IMR-90 (cell line): ENCODE measurements at regions not wholly inside any gene's neighbourhood (a gene's known extent, or its start where the extent isn't known, plus 50 kb on each side); places are given as distances from the start of the nearest gene placed in this dataset.

ENCODE experiments used
- ATAC-seq: fragments of 200-7000 bp; cut with Tn5 transposase; 2 replicates; pipeline ENCODE4 v1.9.1; 2020; ENCODE audit warnings: low read depth, mild to moderate bottlenecking, moderate library complexity
- BruUV-seq: library from RNA; stranded (reverse); fragments of 400-500 nt; replicated peaks from 2 replicates; lab custom pipeline; 2021; lab: Mats Ljungman, UMichigan
- CTCF ChIA-PET: fragments of 300-600 bp; formaldehyde crosslinking; extraction: SDS; loops from one replicate; lab custom pipeline; 2021; ENCODE audit warnings: antibody characterized with exemption; lab: Yijun Ruan, JAX
- POLR2A ChIA-PET: fragments of 300-600 bp; sonication (Branson Sonifier 250); formaldehyde crosslinking; loops from one replicate; lab custom pipeline; 2022; ENCODE audit warnings: antibody characterized with exemption; ENCODE audit not compliant: unreplicated experiment; lab: Charles Lee
- DNase-seq: peaks from one replicate; pipeline ENCODE4 v3.0.0; 2013
- H2AFZ ChIP-seq: replicated peaks from 2 replicates; pipeline ENCODE3; 2013; ENCODE audit warnings: low read length, mild to moderate bottlenecking; ENCODE audit not compliant: poor library complexity
- H2AK5ac ChIP-seq: 2 replicates; pipeline ENCODE4 v1.6.1; 2013; ENCODE audit warnings: low read depth, low read length, inconsistent platforms
- H2AK9ac ChIP-seq: replicated peaks from 2 replicates; pipeline ENCODE3; 2013; ENCODE audit warnings: mild to moderate bottlenecking, low read depth, low read length, moderate library complexity; ENCODE audit not compliant: poor library complexity
- H2BK120ac ChIP-seq: 2 replicates; pipeline ENCODE4 v1.6.1; 2013; ENCODE audit warnings: low read depth, low read length, inconsistent platforms
- H2BK15ac ChIP-seq: 3 replicates; pipeline ENCODE4 v1.6.1; 2013; ENCODE audit warnings: low read depth, low read length, inconsistent platforms
- H2BK20ac ChIP-seq: 2 replicates; pipeline ENCODE4 v1.6.1; 2013; ENCODE audit warnings: low read depth, mild to moderate bottlenecking, inconsistent platforms, low read length, moderate library complexity
- H2BK5ac ChIP-seq: 2 replicates; pipeline ENCODE4 v1.6.1; 2013; ENCODE audit warnings: mild to moderate bottlenecking, low read depth, low read length, inconsistent platforms; ENCODE audit not compliant: poor library complexity, severe bottlenecking
- H3K14ac ChIP-seq: replicated peaks from 2 replicates; pipeline ENCODE4 v1.6.1; 2013; ENCODE audit warnings: low read depth, low read length, inconsistent platforms
- H3K18ac ChIP-seq: 2 replicates; pipeline ENCODE4 v1.6.1; 2013; ENCODE audit warnings: low read depth, low read length, control low read depth
- H3K23ac ChIP-seq: 2 replicates; pipeline ENCODE4 v1.6.1; 2013; ENCODE audit warnings: low read depth, low read length, inconsistent platforms
- H3K27ac ChIP-seq: 2 replicates; pipeline ENCODE4 v1.5.1; 2013; ENCODE audit warnings: mild to moderate bottlenecking, control low read depth, low read length; ENCODE audit not compliant: insufficient read depth
- H3K27me3 ChIP-seq: 2 replicates; pipeline ENCODE4 v1.6.1; 2013; ENCODE audit warnings: low read length; ENCODE audit not compliant: control insufficient read depth, insufficient read depth
- H3K36me3 ChIP-seq: 2 replicates; pipeline ENCODE4 v1.6.1; 2013; ENCODE audit warnings: low read length, mixed read lengths; ENCODE audit not compliant: control insufficient read depth, insufficient read depth
- H3K4ac ChIP-seq: 2 replicates; pipeline ENCODE4 v1.6.1; 2013; ENCODE audit warnings: low read depth, low read length, inconsistent platforms
- H3K4me1 ChIP-seq: 2 replicates; pipeline ENCODE4 v1.6.1; 2013; ENCODE audit warnings: low read length, mixed read lengths; ENCODE audit not compliant: control insufficient read depth, insufficient read depth
- H3K4me2 ChIP-seq: 2 replicates; pipeline ENCODE4 v1.6.1; 2013; ENCODE audit warnings: low read depth, mild to moderate bottlenecking, control low read depth, low read length, moderate library complexity
- H3K4me3 ChIP-seq: 2 replicates; pipeline ENCODE4 v1.5.1; 2013; ENCODE audit warnings: low read depth, mild to moderate bottlenecking, control low read depth, low read length, moderate library complexity; ENCODE audit not compliant: insufficient read depth
- H3K56ac ChIP-seq: 2 replicates; pipeline ENCODE4 v1.6.1; 2013; ENCODE audit warnings: low read length, inconsistent platforms; ENCODE audit not compliant: insufficient read depth; ENCODE audit errors: extremely low read depth
- H3K79me1 ChIP-seq, 2 experiments: 2 replicates each; pipeline ENCODE4 v1.6.1; 2013; ENCODE audit warnings: low read length in 2 of 2, inconsistent platforms in 1 of 2, low read depth in 1 of 2
- H3K9ac ChIP-seq: 2 replicates; pipeline ENCODE4 v1.6.1; 2013; ENCODE audit warnings: low read depth, low read length, control low read depth
- H3K9me1 ChIP-seq: 2 replicates; pipeline ENCODE4 v1.6.1; 2013; ENCODE audit warnings: low read length, inconsistent platforms; ENCODE audit not compliant: insufficient read depth
- H3K9me3 ChIP-seq: 2 replicates; pipeline ENCODE4 v1.6.1; 2013; ENCODE audit warnings: low read length; ENCODE audit not compliant: control insufficient read depth, insufficient read depth
- H4K20me1 ChIP-seq: 2 replicates; pipeline ENCODE4 v1.6.1; 2013; ENCODE audit warnings: low read length, inconsistent platforms; ENCODE audit not compliant: insufficient read depth
- H4K5ac ChIP-seq: 2 replicates; pipeline ENCODE4 v1.6.1; 2013; ENCODE audit warnings: mild to moderate bottlenecking, low read depth, low read length, control low read depth
- H4K8ac ChIP-seq, 2 experiments: 2 replicates each; pipeline ENCODE4 v1.6.1; 2013; ENCODE audit warnings: low read depth in 2 of 2, low read length in 2 of 2, control low read depth in 1 of 2, inconsistent platforms in 1 of 2
- H4K91ac ChIP-seq: 2 replicates; pipeline ENCODE4 v1.6.1; 2013; ENCODE audit warnings: low read depth, low read length, inconsistent platforms; ENCODE audit not compliant: insufficient read depth
- BHLHE40 ChIP-seq: fragments of 150-350 bp; IDR thresholded peaks from 2 replicates; pipeline ENCODE4 v1.6.1; 2016; ENCODE audit warnings: mild to moderate bottlenecking, low read depth, low read length
- CEBPB ChIP-seq: IDR thresholded peaks from 2 replicates; pipeline ENCODE4 v1.6.1; 2012; ENCODE audit warnings: low read depth, low read length, improper control_type of control experiment
- MAFK ChIP-seq: IDR thresholded peaks from 2 replicates; pipeline ENCODE4 v1.6.1; 2012; ENCODE audit warnings: low read depth, low read length, improper control_type of control experiment
- MAZ ChIP-seq: IDR thresholded peaks from 2 replicates; pipeline ENCODE4 v1.6.1; 2012; ENCODE audit warnings: low read depth, mild to moderate bottlenecking, low read length, improper control_type of control experiment, moderate library complexity, borderline replicate concordance
- MXI1 ChIP-seq: IDR thresholded peaks from 2 replicates; pipeline ENCODE4 v1.6.1; 2012; ENCODE audit warnings: low read depth, mild to moderate bottlenecking, low read length, moderate library complexity, borderline replicate concordance
- POLR2A ChIP-seq: IDR thresholded peaks from 2 replicates; pipeline ENCODE4 v1.6.1; 2012; ENCODE audit warnings: mild to moderate bottlenecking, low read depth, low read length
- RCOR1 ChIP-seq: IDR thresholded peaks from 2 replicates; pipeline ENCODE4 v1.6.1; 2012; ENCODE audit warnings: mild to moderate bottlenecking, low read length, improper control_type of control experiment; ENCODE audit not compliant: insufficient replicate concordance
- RFX5 ChIP-seq: IDR thresholded peaks from 2 replicates; pipeline ENCODE4 v1.8.0; 2012; ENCODE audit warnings: low read depth, mild to moderate bottlenecking, low read length, moderate library complexity
- SMC3 ChIP-seq: fragments of 150-350 bp; IDR thresholded peaks from 2 replicates; pipeline ENCODE4 v1.6.1; 2016; ENCODE audit warnings: low read depth, mild to moderate bottlenecking, antibody characterized with exemption, low read length, moderate library complexity
- WGBS, 2 experiments: methylation state at CpG; one replicate each; pipeline versions ENCODE4 v1.1.5 to v1.1.7; 2013; ENCODE audit warnings: missing lambda C conversion rate in 2 of 2; ENCODE audit not compliant: insufficient read length in 1 of 2; ENCODE audit errors: extremely low coverage in 2 of 2; 5-methylcytosine and 5-hydroxymethylcytosine counted together
- dilution Hi-C: fragments of 300-500 bp; cut with HindIII; formaldehyde crosslinking; loops from one replicate; pipeline ENCODE4 v1.14.3; 2018; ENCODE audit warnings: low sequenced_read_pairs; ENCODE audit not compliant: unreplicated experiment
- in situ Hi-C: fragments of 300-500 bp; cut with MboI; formaldehyde crosslinking; loops from 3 replicates; pipeline ENCODE4 v1.14.3; 2019; ENCODE audit warnings: low sequenced_read_pairs, inconsistent platforms, mixed read lengths
- intact Hi-C: fragments of 100-400 bp; cut with micrococcal nuclease; formaldehyde crosslinking; loops from 2 replicates; pipeline ENCODE4 v1.10.0; 2022
- TF ChIP-seq, protein P1 (sequence below): fragments of 150-350 bp; IDR thresholded peaks from 2 replicates; pipeline ENCODE4 v1.6.1; 2017; ENCODE audit warnings: mild to moderate bottlenecking, antibody characterized with exemption, low read length, low read depth

DNA sequence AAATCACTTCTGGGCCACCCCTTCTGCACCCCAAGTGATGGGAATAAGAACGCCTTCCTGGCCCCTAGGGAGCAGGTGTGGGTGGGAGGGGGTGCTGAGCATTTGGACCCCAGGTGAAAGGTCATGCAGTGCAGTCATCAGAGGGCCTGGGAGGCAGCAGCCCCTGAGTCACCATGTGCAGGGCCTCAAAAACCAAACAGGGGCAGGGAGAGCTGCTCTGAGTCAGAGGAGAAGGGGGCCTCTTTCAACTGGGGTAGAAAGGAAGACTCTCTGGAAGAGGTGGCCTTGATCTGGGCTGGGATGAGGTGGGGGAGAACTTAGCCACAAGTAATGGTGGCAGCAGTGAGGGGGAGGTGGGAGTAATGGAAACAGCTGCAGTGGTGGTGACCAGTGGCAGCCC is 164.3 kb downstream of the BUB3 start:
- Histone ChIP-seq H3K27ac (no peak overlapping the region), H3K4ac (no peak overlapping the region), H3K23ac (no peak overlapping the region), H2AK5ac (no peak overlapping the region), H3K9ac (no peak overlapping the region), H3K4me2 (no peak overlapping the region), H4K20me1 (no peaks in the 10 kb centered on the region), H3K4me1 (no peaks in the 10 kb centered on the region), H2AK9ac (no peak overlapping the region), H3K79me1 (no peaks in the 10 kb centered on the region), H3K36me3 (no peaks in the 10 kb centered on the region), H4K91ac (no peak overlapping the region), H2BK20ac (no peak overlapping the region), H2BK5ac (no peak overlapping the region), H3K27me3 (no peaks in the 10 kb centered on the region), H4K5ac (no peak overlapping the region), H3K14ac (no peak overlapping the region), H3K9me3 (peaks cover 9% of the 10 kb centered on the region; the same call in 1 of the 2 replicates), H2BK120ac (no peak overlapping the region), H2BK15ac (no peak overlapping the region), H3K56ac (no peak overlapping the region), H2AFZ (no peak overlapping the region), H4K8ac (no peak overlapping the region), H3K4me3 (no peak overlapping the region), H3K9me1 (no peaks in the 10 kb centered on the region), H3K18ac (no peak overlapping the region)
- intact Hi-C loops (no loop called here), dilution Hi-C loops (no loop called here), in situ Hi-C loops (no loop called here)
- no TSS peak for BruUV-seq
- CTCF ChIA-PET, result no interaction called here
- ATAC-seq (no peak), DNase-seq (no peak)
- WGBS, 2 experiments, result no CpG with 5 or more reads among the region's 1 CpG
- TF ChIP-seq MAZ (no peak), MAFK (no peak), CEBPB (no peak), POLR2A (no peak), RCOR1 (no peak), MXI1 (no peak), BHLHE40 (no peak), RFX5 (no peak), SMC3 (no peak)
- TF ChIP-seq, protein P1, sequence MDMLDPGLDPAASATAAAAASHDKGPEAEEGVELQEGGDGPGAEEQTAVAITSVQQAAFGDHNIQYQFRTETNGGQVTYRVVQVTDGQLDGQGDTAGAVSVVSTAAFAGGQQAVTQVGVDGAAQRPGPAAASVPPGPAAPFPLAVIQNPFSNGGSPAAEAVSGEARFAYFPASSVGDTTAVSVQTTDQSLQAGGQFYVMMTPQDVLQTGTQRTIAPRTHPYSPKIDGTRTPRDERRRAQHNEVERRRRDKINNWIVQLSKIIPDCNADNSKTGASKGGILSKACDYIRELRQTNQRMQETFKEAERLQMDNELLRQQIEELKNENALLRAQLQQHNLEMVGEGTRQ, result no peak
- POLR2A ChIA-PET, result no interaction called here
